GM19239 (cell line): ENCODE measurements at regions not wholly inside any gene's neighbourhood (a gene's known extent, or its start where the extent isn't known, plus 50 kb on each side); places are given as distances from the start of the nearest gene placed in this dataset.
"Not testable (repeated sequence)": the region's sequence is repeated elsewhere in the genome, so short reads cannot be mapped to it uniquely, and the experiment has no call there.

Source experiments
- DNase-seq: peaks from one replicate; pipeline ENCODE4 v3.0.0; 2011; ENCODE audit warnings: low spot score; ENCODE audit not compliant: insufficient read length
- FAIRE-seq: peaks from 2 replicates; lab custom pipeline; 2011; peaks lifted over from hg19 to GRCh38; lab: Jason Lieb, UNC

DNA sequence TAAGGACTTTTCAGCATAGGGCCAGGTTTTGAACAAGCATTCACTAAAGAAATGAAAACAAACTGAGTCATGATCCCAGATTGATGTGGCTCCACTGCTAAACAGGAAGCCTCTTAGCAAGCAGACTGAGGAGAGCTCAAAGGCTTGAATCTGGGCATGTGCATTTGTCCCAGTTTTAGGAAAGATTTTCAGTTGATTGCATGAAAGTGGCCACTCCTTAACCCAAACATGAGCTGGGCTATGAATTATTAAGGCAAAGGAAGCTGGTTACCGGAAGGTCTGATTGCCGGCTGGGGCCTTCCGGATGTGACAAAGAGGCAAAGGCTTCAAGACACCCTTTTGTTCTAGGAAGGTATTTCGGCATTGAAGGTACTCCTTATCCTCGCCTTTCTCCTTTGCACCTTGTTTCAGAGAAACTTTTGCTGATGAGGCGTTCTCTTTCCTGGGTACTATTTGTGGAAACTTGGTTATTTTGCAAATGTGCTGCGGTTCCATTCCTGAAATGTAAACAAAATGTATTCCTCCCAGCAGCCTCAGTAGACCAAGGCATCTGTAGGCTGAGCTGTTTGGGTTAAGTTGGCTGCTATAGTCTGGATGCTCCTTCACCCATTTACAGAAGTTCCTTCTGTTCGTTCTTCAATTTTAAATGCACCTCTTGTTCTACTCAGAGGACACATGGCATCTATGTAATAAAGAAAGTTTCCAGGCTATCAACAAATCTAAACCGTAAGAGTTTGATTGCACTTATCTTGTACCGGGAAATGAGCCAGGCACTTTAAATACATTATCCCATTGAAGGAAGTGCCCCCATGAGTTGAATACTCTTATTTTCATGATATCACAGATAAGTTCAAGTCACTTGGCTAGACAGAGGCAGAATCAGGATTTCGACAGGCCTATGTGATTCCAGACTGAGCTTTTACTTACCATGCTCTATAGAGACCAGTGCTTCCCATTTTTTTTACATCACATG is 115.6 kb upstream of the METAP2 start:
- no peak for DNase-seq

DNA sequence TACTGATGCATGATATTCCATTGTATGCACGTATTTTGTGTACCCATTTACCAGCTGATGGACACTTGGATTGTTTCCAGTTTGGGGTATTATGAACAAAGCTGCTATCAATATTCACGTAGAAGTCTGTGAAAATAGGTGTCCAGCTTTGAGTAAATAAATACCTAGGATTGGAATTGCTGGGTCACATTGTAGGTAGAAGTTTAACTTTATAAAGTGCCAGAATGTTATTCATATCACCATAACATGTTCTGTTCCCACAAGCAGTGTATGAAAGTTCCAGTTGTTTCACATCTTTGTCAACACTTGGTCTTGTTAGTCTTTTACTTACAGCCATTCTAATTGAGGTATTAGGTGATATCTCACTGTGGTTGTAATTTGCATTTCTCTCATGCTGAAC is 108.0 kb upstream of the METAP2 start:
- DNase-seq = no peak
- FAIRE-seq = peak; percentile 47

More for the DNA sequence above, 115.6 kb upstream of the METAP2 start:
- no peak for FAIRE-seq

DNA sequence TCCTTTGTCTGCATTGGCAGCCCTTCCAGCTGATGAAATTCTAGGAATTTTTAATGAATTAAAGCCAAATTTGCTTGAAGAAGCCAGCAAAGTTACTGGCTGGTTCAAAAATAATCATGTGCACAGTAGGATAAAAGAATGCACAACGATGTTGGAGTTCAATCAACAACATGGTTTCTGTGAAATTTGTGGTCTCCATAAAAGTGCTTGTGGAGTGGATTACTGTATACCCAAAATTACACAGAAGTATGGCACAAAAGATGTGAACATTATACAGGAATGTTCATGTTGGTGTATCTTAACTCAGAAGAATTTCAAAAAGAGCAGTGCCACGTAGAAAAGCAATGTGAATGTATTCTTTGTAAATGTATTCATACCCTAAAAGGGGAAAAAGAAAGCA is 105.0 kb upstream of the METAP2 start:
- FAIRE-seq = no peak
- DNase-seq = no peak

DNA sequence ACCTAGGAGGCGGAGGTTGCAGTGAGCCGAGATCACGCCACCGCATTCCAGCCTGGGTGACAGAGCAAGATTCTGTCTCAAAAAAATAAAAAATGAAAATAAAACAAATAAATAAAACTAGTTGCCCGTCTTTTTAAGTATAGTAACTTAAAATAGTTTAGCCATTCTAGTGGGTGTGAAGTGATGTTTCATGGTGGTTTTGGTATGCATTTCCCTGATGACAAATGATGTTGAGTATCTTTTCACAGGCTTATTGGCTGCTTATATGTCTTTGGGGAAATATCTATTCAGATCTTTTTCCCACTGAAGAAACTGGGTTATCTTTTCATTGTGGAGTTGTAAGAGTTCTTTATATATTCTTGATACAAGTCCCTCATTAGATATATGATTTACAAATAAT is 102.4 kb upstream of the METAP2 start:
- FAIRE-seq (no peak), DNase-seq (no peak)

GRCh38 chr12:95379481-95379880 is 94.5 kb upstream of the METAP2 start:
- not testable (repeated sequence) for FAIRE-seq, DNase-seq

GRCh38 chr12:95380334-95380733 is 93.6 kb upstream of the METAP2 start:
- not testable (repeated sequence) for DNase-seq, FAIRE-seq

DNA sequence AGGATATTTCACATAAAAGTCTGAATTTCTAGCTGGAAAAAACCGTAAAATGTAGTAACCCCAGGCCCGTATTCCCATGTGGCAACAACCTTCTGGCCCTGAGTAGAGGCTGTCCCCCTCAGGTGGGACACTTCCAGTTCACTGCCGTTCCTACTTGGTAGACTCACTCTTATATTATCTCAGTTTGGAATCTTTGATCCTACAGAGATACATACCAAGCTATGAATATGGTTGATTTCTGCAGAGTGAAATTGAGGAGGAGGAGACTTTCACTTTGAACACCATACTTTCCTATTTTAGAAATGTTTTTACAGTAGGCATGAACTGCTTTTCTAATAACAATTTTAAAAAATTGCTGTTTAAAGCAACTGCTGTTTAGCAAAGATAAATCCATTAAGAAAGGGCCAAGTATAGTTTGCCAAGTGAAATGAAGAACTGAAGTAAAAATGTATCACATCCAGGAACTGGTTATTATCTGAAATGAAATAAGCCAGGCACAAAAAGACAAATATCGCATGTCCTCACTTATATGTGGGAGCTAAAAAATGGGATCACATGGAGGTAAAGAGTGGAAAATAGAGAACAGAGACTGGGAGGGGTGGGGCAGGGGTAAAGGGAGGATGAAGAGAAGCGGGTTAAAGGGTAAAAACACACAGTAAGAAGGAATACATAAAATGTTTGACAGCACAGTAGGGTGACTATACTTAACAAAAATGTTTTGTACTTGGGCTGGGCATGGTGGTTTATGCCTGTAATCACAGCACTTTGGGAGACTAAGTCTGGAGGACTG is 92.8 kb upstream of the METAP2 start:
- FAIRE-seq (no peak), DNase-seq (no peak)

- FAIRE-seq, DNase-seq: not testable (repeated sequence)
Observed at GRCh38 chr12:95383920-95384319, 90.0 kb upstream of the METAP2 start.

- FAIRE-seq (no peak), DNase-seq (no peak)
Observed at GRCh38 chr12:95384785-95385184, 89.2 kb upstream of the METAP2 start.

DNA sequence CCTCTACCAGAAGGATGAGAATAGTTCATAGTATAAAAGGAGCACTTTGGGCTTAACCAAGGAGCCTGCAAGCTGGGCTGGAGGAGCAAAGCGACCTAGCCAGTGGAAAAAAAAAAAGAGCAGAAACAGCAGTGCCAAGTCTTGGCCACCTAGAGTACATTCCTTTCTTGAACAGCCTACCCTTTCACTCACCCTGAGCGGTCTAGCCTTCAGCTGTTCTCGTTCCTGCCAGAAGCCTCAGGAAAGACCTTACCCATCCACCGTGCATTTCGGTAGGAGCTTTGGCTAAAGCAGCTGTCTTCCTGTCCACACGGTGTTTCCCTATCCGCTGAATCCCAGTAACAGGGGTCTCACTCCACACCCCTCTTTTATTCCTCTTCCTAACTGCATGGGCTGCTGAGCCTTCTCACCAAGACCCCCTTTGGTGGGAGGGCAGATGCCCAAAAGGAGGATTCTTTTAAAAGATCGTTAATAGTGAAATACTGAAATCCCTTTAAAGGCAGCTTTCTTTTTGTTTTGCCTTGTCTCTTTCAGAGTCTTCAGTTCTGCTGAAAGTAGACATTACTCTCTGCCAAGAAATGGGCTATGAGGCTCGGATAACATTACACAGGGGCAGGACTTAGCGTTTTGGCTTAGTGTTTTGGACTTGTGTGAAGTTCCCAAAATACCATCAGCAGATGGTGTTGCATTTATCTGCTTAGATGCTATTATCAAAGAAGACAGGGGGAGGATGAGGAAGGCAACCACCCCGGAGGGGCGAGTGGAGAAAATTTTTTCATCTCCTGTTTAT is 88.5 kb upstream of the METAP2 start:
- DNase-seq (no peak), FAIRE-seq (no peak)

DNA sequence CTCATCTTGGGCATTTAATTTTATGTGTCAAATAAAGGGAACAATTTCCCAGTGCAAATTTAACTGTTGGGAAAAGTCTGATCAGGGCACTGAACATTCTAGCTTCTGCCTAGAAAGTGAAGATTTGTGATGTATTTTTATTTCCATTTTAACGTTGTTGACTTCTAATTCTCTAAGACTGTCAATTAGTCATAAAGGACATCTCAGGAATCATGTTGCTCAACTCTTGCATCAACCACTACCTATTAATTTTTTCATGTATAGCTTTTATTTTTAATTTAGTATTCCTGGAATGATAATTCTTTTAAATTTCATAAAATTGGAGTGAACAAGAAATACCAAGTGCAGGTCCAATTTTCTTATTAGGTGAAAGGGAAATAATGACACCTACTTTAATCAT is 87.9 kb upstream of the METAP2 start:
- no peak for DNase-seq
- FAIRE-seq = no peak

DNA sequence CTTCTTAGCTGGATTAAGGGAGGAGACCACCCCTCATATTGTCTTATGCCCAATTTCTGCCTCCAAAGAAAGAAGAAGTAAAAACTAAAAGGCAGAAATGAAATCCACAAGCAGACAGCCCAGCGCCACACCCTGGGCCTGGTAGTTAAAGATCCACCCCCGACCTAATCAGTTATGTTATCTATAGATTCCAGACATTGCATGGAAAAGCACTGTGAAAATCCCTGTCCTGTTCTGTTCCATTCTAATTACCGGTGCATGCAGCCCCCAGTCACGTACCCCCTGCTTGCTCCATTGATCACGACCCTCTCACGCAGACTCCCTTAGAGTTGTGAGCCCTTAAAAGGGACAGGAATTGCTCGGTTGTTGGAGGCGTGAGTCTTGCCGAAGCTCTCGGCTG is 85.7 kb upstream of the METAP2 start:
- DNase-seq, FAIRE-seq: not testable (repeated sequence)

DNA sequence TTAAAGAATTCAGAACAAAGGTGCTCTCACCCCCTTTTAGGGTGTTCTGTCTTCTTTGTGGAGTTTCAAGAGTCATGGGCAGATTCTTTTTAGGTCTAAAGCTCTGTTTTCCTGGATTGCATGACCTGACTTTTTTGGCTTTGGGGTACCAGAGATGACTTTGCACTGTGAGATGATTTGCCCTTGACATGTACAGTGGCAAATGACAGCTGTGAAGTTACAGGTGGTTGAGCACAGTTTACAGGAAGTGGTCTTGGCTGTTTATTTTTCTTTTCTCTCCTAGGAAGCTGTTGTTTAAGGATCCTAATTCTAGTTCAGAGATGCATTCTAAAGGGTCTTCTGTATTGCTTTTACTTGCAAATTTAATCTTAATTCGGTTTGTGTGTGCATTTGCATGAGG is 83.8 kb upstream of the METAP2 start:
- peak; percentile 53 for FAIRE-seq
- DNase-seq = no peak

DNA sequence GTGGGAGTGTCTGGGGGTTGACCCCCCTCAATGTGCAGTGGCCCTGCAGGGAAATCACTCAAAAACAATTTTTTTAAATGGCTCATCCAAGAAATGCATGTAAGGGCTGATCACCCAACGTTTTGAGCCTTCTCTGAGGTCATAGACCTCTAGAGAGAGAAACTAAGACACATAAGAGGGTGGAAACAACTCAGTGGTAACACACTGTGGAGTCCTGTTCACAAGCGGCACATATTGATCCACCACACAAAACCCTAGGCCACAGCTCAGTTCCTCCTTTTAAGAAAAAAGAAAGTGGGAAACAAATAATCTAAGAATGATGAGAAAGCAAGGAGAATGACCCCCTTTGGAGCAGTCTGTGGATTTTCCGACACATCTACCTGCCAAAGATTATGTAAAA is 83.0 kb upstream of the METAP2 start:
- no peak for FAIRE-seq
- DNase-seq = no peak

GRCh38 chr12:95393191-95393790 is 80.7 kb upstream of the METAP2 start:
- DNase-seq = no peak
- FAIRE-seq = no peak

DNA sequence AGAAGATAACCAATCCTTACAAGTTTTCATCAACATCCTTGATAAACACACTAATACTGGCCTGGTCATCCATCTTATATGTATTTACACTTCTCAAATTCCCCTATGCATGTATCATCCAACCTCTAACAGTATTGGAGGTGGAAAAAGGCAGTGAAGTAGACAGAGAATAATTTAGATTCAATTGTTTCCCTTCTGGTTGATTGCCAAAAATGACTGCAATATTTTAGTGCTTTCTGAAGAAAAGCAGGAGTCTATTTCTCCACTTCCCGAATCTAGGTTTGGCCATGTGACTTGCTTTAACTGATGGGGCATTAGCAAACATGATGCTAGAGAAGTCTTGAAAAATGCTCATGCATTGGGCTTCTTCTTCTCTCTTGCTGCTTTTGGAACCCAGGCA is 78.3 kb upstream of the METAP2 start:
- FAIRE-seq (no peak), DNase-seq (no peak)

DNA sequence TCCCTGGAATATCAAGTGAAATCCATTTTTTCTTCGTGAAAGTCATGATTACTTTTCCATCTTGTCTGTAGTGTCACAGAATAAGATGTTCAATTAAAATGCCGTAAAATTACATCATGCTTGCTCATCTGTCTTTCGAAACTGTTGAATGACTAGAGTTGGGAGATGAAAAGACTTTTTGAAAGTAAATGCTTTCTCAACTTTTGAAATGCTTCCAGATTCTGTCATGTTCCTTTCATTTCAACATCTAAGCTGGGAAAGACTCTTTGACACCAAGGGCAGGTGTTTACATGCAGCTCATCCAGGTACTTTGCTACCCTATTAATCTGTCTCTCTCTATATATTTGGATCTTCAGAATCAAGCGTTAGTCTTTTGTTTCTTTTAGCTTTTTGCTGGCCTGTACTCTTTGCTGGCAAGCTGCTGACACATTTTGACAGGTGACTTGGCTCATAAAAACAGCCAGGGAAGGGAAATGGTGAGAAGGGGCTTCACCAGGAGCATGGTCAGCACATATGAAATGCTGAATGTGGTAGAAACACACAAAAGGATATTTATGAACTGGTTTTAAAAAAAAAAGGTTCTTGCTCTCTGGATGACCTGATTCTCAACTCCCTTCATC is 77.0 kb upstream of the METAP2 start:
- DNase-seq = no peak
- FAIRE-seq = no peak

DNA sequence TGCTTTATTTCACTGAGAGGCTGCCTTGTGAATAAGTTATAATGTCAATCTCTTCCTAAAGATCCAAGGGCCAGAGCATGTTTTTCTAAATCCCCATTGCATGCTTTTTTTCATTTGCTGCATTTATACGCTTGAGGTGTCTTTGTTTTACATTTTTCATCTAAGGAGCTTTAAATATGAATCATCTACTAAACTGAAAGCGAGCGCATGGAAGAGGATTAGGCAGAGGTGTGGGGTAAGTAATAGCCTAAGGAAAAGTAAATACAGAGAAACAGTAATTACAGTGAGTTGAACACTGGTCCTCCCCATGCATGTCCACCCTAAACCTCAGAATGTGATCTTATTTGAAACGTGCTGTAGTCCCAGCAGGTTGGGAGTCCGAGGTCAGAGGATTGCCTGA is 76.4 kb upstream of the METAP2 start:
- DNase-seq (no peak), FAIRE-seq (no peak)

- FAIRE-seq = no peak
- DNase-seq = no peak
Observed at GRCh38 chr12:95402096-95402495, 71.9 kb upstream of the METAP2 start.

GRCh38 chr12:95408201-95408600 is 65.8 kb upstream of the METAP2 start:
- DNase-seq = no peak
- no peak for FAIRE-seq
